ENCODE measurements at regions not wholly inside any gene's neighbourhood (a gene's known extent, or its start where the extent isn't known, plus 50 kb on each side); places are given as distances from the start of the nearest gene placed in this dataset.

DNA sequence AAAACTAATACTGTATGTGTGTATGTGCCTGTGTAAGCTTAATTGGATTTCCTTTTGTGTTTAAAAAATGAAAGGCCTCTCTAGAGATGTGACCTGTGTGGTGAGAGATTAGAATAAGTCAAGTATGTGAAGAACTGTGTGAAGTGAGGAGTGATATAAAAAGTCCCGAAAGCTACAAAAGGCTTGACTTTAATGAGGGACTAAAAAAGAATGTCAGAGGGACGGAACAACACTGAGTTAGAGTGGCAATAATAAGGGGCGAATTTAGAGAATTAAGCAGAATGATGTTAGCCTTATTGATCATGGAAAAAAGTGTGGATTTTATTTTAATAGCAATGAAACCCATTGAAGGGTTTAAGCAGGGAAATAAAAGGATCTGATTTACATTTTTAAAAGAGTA is 1281.2 kb upstream of the ADGRB3 start:
- no peak overlapping the region for H3K4me3 ChIP-seq (ENCODE audit: low read depth, low read length)
- no peak for DNase-seq (ENCODE audit: low read depth, low spot score)
- ChIA-PET POLR2A (no interaction called here), CTCF (no interaction called here)
- TF ChIP-seq, protein P1, sequence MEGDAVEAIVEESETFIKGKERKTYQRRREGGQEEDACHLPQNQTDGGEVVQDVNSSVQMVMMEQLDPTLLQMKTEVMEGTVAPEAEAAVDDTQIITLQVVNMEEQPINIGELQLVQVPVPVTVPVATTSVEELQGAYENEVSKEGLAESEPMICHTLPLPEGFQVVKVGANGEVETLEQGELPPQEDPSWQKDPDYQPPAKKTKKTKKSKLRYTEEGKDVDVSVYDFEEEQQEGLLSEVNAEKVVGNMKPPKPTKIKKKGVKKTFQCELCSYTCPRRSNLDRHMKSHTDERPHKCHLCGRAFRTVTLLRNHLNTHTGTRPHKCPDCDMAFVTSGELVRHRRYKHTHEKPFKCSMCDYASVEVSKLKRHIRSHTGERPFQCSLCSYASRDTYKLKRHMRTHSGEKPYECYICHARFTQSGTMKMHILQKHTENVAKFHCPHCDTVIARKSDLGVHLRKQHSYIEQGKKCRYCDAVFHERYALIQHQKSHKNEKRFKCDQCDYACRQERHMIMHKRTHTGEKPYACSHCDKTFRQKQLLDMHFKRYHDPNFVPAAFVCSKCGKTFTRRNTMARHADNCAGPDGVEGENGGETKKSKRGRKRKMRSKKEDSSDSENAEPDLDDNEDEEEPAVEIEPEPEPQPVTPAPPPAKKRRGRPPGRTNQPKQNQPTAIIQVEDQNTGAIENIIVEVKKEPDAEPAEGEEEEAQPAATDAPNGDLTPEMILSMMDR (IDR thresholded peaks at IDR 0.05; ENCODE audit: insufficient read depth, low read length, missing control alignments): no peak

DNA sequence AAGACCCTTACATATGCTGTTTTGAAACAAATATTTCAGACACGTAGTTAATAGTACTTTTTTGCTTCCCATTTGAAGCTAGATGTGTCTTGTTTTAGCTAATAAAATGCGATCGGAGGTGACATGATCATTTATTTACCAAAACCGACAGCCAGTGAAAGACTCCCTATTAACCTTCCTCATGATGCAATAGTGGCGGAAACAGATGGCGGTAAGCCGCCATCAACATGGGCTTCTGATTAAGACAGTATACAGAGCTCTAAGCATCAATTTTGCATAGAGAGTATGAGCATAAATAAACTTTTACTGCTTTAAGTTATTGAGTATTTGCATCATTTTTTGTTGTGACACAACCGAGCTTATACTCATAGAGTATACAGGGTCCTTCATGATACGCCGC is 1282.4 kb upstream of the ADGRB3 start:
- POLR2A ChIA-PET: no interaction called here
- CTCF ChIA-PET: no interaction called here
- TF ChIP-seq, protein P1 (IDR thresholded peaks at IDR 0.05; ENCODE audit: insufficient read depth, low read length, missing control alignments): no peak
- H3K4me3 ChIP-seq (ENCODE audit: low read depth, low read length): no peak overlapping the region
- DNase-seq (ENCODE audit: low read depth, low spot score): no peak

DNA sequence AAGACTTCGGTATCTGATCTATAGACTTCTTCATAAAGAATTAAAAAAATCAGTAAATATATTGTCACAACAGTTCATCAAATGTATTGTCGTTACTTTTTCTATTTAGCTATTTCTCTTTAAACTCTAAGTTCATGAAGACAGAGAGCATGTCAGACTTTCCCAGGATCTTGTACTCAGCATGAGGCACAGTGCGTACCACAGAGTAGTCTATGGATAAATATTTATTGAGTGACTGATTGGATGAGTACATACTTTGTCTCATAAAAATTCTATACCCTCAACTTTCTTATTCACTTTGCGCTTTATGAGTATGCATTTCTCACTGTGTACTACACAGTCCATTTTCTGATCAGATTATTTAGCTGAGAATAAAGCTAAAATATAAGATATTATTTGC is 1284.4 kb upstream of the ADGRB3 start:
- ChIA-PET CTCF (no interaction called here), POLR2A (no interaction called here)
- H3K4me3 ChIP-seq (ENCODE audit: low read depth, low read length): no peak overlapping the region
- no peak for DNase-seq (ENCODE audit: low read depth, low spot score)
- TF ChIP-seq, protein P1 (IDR thresholded peaks at IDR 0.05; ENCODE audit: insufficient read depth, low read length, missing control alignments): no peak

DNA sequence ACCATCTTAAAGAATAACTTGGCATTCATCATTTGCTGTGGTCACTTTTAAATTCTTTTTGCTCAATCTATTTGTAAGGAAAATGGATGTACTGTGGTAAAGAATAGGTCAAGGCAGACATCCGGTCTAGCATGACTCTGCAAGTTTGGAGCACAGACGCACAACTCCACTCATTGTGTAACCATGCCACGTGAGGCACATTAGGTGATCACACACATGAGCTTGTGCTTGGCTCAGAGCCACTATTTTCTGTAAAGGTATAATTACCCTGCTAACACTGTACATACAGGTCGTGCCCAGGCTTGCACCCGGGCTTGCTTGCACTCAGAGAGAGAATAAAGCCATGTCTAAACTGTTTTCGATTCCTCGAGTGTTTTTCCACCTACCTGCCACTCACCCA is 1289.1 kb upstream of the ADGRB3 start:
- H3K4me3 ChIP-seq (ENCODE audit: low read depth, low read length): no peak overlapping the region
- no peak for DNase-seq (ENCODE audit: low read depth, low spot score)
- ChIA-PET POLR2A (no interaction called here), CTCF (no interaction called here)
- TF ChIP-seq, protein P1 (IDR thresholded peaks at IDR 0.05; ENCODE audit: insufficient read depth, low read length, missing control alignments): no peak

DNA sequence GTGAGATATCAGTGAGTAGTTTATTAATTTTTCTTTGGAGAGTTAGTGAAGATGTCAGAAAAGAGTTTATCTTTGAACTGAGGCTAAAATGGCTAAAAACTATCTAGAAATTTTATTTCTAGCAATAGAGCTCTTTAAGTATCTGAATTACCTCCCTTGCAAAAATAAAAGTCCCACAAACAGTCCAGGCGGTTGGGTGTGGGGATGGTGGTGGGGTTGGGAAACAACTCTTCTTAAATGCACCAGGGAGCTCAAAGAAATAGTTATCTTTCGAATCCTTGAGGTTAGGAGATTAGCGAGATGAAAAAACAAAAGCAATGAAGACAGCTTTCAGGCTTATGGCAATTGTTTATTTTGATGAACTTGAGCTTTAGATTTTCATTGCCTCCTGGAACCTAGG is 1299.1 kb upstream of the ADGRB3 start:
- ChIA-PET POLR2A (no interaction called here), CTCF (no interaction called here)
- no peak for DNase-seq (ENCODE audit: low read depth, low spot score)
- TF ChIP-seq, protein P1 (IDR thresholded peaks at IDR 0.05; ENCODE audit: insufficient read depth, low read length, missing control alignments): no peak
- no peak overlapping the region for H3K4me3 ChIP-seq (ENCODE audit: low read depth, low read length)

DNA sequence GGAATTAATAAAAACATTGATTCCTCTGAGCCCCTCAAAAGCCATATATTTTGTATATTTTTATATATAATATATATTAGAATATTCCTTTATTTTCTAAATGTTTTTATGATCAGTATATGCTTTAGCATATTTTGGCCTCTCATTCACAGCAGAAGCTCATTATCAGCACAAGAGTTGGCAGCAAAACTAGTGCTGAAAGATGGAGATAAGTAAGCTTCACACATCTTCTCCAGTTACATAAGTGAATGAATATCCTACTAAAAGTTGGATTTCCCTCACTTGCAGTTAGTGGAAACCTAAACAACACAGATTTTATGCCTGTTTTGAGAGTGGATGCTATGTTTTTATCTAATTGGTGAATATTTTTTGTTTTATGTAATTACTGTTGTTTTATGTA is 1303.8 kb upstream of the ADGRB3 start:
- CTCF ChIA-PET: no interaction called here
- TF ChIP-seq, protein P1 (IDR thresholded peaks at IDR 0.05; ENCODE audit: insufficient read depth, low read length, missing control alignments): no peak
- no peak overlapping the region for H3K4me3 ChIP-seq (ENCODE audit: low read depth, low read length)
- DNase-seq (ENCODE audit: low read depth, low spot score): no peak
- POLR2A ChIA-PET: no interaction called here

All from AG04449 (cell line).